ENCODE measurements at regions not wholly inside any gene's neighbourhood (a gene's known extent, or its start where the extent isn't known, plus 50 kb on each side); places are given as distances from the start of the nearest gene placed in this dataset.
"Not testable (repeated sequence)": the region's sequence is repeated elsewhere in the genome, so short reads cannot be mapped to it uniquely, and the experiment has no call there.

- not testable (repeated sequence) for DNase-seq (ENCODE audit: low spot score)
Measured at GRCh38 chr1:222470252-222470805, 77.6 kb downstream of the HHIPL2 start.

GRCh38 chr1:222466150-222466865 is 81.6 kb downstream of the HHIPL2 start:
- DNase-seq (ENCODE audit: low spot score), result no peak

DNA sequence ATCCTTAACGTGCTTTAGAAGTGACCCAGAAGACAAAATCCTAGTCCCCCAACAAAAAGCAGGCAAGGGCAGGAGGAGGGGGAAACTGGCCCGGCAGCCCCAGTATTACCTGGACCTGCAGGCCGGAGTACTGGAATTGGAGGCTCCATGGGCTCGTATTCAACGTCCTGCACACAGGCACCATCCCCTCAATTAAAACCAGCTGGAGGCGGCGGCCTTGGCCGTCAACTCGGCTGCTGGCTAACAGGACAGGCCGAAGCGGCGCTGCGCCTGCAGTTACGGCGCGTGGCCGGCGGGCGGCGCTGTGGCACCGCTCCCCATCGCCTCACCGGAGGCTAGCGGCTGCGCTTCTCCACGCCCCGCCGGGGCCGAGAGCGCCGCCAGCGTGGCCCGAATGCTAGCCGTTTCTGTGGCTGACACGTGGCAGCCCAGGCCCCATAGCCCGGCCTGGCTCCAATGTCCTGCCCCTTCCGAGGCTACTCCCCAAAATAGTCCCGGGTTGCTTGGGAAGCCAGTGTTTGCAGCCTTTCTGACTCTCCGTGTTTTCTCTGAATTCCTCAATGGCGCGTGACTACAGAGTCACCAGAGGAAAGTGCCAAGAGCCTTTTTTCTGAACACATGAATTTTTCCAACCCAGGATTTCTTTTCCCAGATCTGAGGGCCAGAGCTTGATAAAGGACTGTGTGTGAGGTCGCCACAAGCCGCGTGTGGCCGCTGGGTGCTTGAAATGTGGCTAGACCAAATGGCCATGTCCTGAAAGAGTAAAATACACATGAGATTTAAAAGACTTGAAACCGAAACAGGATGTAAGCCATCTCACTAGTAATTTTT is 82.5 kb downstream of the HHIPL2 start:
- peak; percentile 96 for DNase-seq (ENCODE audit: low spot score)

DNA sequence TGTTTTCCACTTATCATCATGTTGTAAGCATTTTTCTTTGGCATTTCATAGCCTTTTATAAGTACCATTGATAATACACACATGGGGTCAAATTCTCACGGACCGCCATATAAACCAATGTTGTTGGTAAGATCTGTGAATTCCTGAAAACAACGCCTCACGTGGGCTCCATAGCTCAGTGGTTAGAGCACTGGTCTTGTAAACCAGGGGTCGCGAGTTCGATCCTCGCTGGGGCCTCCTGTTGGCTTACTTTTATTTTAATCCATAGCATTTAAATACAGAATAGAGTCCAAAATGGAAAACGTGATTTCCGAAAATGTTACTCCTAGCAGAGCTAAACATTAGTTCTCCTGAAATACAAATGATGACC is 83.1 kb downstream of the HHIPL2 start:
- peak; percentile 53 for DNase-seq (ENCODE audit: low spot score)

GRCh38 chr1:222463059-222463730 is 84.7 kb downstream of the HHIPL2 start:
- DNase-seq (ENCODE audit: low spot score), result no peak

GRCh38 chr1:222462601-222463000 is 85.3 kb downstream of the HHIPL2 start:
- no peak for DNase-seq (ENCODE audit: low spot score)

DNA sequence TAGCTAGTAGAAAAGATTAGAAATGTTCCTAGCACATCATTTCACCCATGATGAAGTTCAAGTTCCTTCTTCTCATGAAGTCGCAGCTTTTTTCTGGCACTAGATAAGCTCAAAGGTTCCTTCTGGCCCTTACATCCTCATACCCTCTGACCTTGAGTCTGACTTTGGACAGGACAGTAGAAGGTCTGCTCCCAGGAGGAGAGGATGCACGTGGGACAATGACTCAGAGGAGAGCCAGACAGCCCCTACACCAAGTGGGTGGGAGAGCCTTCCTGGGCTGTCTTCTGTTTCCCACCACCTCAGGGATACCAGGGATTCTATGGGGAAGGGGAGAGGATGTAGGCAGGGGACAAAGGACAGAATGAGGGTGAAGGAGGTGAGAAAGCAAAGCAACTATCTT is 86.0 kb downstream of the HHIPL2 start:
- no peak for DNase-seq (ENCODE audit: low spot score)

- no peak for DNase-seq (ENCODE audit: low spot score)
Measured at GRCh38 chr1:222459652-222460051, 88.3 kb downstream of the HHIPL2 start.

GRCh38 chr1:222457513-222457912 is 90.4 kb downstream of the HHIPL2 start:
- DNase-seq (ENCODE audit: low spot score), result no peak

- no peak for DNase-seq (ENCODE audit: low spot score)
Measured at GRCh38 chr1:222457084-222457483, 90.8 kb downstream of the HHIPL2 start.

DNA sequence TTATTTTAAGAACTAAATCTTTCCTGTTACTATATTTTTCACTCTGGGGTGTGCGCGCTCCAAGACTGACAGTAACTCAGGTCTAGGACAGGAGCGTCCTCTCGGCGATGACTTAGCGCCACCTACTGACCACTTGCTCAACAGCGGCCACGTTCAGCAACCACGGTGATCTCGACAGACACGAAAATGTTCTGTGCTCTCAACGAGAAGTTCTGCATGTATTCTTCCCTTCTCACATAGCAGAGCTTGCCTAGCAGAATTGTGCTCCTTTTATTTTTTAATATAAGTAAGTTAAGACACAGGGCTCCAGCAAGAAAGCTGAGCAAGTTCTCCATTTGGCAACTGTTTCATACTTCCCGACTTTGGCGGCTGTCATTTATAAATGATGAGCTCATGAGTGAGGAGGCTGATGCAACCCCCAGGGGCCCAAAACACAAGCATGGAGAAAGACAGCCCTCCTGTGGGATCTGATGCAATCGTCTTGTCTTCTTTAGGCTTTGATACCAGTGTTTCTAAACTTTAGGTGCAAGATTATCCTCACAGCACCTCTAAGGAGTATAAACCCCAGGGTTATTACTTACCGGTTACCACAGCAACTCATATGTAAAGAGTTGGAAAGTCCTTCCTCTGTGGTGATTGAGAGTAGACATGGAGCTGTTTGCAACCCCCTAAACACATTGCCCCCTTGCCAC is 92.6 kb downstream of the HHIPL2 start:
- DNase-seq (ENCODE audit: low spot score), result peak; percentile 77

- DNase-seq (ENCODE audit: low spot score), result peak; percentile 59
Measured at GRCh38 chr1:222454782-222455181, 93.1 kb downstream of the HHIPL2 start.

GRCh38 chr1:222454186-222454585 is 93.7 kb downstream of the HHIPL2 start:
- no peak for DNase-seq (ENCODE audit: low spot score)

DNA sequence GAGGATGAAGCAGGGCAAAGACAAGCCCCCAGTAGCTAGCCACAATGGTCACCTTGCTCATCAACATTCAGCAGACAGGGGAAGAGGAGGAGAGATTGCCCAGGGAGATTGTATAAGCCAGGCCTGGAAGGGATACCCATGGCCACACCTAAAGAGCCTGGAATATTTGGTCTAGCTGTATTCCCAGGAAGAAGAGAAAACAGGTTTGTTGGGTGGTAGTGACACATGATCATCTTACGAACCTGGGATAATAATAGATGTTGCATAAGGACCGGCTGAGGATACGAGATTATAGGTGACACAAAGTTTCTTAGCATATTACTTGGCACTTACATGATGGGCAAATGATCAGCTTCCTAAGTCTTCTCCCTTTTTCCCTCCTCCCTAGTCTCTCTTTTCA is 95.9 kb downstream of the HHIPL2 start:
- DNase-seq (ENCODE audit: low spot score), result no peak

- DNase-seq (ENCODE audit: low spot score), result no peak
Measured at GRCh38 chr1:222443566-222443965, 104.3 kb downstream of the HHIPL2 start.

DNA sequence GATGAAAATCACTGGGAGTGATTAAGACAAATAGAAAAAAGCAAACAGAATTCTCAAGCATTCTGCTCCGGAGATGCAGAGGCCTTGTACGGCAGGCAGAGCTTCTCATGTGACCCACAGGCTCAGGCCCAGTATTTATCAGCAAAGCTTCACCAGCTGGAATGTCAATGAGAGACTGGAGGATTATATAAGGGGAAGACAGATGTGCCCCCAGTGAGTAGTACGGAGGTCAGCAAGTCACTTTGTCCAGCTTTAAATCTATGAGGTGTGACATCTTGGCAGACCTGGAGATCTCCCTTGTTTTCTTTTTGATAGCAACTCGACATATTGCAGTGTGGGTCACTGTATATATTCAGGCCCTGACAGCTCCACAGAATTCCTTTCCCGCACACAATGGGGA is 106.8 kb downstream of the HHIPL2 start:
- DNase-seq (ENCODE audit: low spot score), result no peak

DNA sequence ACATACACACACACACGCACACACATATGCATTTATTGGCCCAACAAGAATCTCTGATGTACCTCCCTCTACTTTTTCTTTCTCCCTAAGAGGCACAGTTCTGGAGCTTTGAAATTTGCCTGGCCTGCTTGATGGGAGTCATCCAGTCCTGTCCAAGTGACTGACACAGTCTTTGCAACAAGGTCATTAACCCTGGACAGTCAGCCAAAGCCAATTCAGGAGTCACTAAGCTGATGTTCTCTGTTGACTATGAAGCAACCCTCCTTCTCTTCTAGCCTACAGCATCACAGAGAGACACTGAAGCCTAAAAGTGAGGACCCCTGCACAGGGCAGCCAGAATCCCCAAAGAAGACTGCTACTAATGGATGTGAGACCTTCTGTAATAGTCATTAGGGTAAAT is 123.1 kb downstream of the HHIPL2 start:
- DNase-seq (ENCODE audit: low spot score), result no peak

DNA sequence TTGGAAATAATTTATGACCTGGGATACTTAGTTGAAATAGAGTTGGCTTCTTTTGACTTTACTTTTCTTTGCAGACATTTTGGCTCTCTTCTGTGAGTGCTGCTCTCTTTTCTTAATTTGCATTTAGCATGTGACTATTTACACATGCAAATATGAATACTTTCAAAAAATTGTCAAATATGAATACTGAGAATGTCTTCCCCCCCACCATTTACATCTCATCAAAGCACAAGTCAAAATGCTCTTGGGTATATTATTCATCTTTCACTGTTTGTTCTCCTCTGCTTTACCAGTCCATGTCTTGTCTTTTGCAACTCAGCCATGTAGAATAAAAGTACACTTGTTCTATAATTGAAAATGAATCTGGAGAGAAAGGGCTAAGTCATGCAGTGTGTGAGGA is 126.5 kb downstream of the HHIPL2 start:
- DNase-seq (ENCODE audit: low spot score), result no peak

DNA sequence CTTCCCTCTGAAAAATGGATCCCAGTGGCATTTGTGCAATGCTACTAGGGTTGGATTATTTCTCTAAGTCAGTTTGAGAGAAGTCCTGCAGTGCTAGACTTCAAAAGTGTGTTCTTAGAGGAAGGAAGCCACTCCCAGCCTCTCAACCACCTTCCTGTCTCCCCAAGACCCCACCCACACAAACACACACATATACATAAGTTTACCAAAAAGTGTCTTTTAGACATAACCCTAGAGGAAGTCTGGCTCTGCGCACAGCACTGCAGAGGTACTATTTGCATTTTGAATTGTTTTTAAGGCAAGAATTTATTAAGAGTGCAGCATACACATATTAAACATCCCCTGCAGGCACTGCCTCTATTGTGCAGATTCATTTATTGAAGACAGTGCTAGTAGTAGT is 127.3 kb downstream of the HHIPL2 start:
- DNase-seq (ENCODE audit: low spot score), result no peak

DNA sequence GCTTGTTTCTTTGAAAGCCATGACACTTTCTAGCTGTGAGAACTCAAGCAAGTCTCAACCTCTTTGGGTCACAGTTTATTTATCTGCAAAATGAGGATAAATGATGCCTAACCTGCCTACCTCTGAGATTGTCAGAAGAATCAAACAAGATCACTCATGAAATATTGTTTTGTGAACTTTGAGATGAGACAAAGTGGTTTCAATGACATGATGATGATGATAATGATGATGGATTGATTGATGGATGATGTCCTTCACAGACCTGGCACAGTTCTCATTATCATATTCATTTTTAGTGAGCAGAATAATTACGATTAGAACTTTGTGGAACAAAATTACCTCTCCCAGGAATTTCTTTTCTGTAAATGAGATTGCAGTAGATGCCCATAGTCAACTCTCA is 129.2 kb downstream of the HHIPL2 start:
- DNase-seq (ENCODE audit: low spot score), result no peak

DNA sequence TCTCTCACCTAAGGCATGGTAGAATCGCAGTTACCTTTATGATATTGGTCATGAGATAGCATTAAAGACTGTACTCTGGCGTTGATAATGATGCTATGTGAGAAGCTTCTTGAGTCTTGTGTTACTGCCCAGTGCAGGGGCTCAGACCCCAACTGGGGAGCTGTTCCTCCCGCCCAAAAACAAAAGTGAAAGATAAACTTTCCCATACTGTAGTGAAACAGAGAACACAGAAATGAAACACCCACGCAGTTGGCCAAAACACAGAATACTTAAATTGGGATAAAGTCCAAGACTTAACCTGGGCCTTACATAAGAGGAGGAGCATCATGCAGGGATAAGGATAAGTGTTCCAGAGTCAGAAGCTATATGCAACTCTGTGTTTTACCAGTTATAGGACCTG is 130.6 kb downstream of the HHIPL2 start:
- DNase-seq (ENCODE audit: low spot score), result no peak

Measured in hepatic stellate cell (primary cell).